Coronary artery (tissue), 2 donors: ENCODE measurements at regions not wholly inside any gene's neighbourhood (a gene's known extent, or its start where the extent isn't known, plus 50 kb on each side); places are given as distances from the start of the nearest gene placed in this dataset.

Experiments used
- DNase-seq: peaks from one replicate; pipeline ENCODE4 v3.0.0-alpha.2; 2017; ENCODE audit warnings: low spot score
- H3K27ac ChIP-seq, 2 donors: fragments of 200-600 bp; sonication (generic); one replicate each; pipeline ENCODE4 v1.5.1; 2016 to 2019
- H3K4me3 ChIP-seq: fragments of 200-600 bp; sonication (generic); 2 replicates; pipeline ENCODE4 v1.5.1; 2016; ENCODE audit warnings: mild to moderate bottlenecking, moderate library complexity
- TF ChIP-seq, protein P1 (sequence below): fragments of 200-600 bp; sonication (generic); IDR thresholded peaks from one replicate; pipeline ENCODE4 v1.5.1; 2019; ENCODE audit warnings: antibody characterized with exemption

DNA sequence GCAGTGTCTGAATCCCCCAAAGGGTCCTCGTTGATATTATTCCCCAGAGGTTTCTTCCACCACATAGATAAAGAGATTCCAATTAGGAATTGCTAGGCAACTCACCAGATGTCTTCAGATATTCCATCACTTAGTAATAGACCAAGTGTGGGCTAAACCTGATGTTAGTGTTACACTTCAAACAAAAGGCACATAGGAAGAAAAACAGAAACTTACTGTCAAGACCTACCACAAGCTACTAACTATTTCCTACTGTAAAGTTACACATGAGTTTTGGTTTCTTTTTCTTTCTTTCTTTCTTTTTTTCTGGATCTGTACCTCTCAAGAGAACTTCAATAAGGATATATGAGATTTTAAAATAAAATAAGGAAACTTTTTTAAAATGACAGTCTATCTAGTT is 879.1 kb upstream of the NEGR1 start:
- TF ChIP-seq, protein P1, sequence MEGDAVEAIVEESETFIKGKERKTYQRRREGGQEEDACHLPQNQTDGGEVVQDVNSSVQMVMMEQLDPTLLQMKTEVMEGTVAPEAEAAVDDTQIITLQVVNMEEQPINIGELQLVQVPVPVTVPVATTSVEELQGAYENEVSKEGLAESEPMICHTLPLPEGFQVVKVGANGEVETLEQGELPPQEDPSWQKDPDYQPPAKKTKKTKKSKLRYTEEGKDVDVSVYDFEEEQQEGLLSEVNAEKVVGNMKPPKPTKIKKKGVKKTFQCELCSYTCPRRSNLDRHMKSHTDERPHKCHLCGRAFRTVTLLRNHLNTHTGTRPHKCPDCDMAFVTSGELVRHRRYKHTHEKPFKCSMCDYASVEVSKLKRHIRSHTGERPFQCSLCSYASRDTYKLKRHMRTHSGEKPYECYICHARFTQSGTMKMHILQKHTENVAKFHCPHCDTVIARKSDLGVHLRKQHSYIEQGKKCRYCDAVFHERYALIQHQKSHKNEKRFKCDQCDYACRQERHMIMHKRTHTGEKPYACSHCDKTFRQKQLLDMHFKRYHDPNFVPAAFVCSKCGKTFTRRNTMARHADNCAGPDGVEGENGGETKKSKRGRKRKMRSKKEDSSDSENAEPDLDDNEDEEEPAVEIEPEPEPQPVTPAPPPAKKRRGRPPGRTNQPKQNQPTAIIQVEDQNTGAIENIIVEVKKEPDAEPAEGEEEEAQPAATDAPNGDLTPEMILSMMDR, result no peak
- DNase-seq, result no peak
- Histone ChIP-seq H3K27ac (no peak overlapping the region), H3K4me3 (no peak overlapping the region)

DNA sequence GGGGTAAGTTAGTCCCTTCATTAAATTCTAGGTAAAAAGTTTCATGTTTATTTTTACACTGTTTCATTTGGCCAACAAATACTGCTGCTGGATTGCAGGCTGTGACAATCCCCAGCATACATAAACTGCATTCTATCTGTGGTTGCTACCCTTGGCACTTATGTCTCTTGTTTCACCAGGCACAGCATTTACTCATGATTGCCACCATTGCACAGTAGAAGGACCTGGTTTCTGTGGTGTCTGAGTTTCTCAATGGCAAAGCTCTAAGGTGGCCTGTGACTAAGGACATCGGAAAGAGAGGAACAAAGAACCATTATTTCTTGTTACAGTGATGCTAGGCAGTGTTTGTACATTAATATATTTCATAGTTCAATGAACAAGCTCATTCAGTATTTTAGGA is 878.4 kb upstream of the NEGR1 start:
- Histone ChIP-seq H3K4me3 (no peak overlapping the region), H3K27ac (no peak overlapping the region)
- no peak for DNase-seq
- TF ChIP-seq, protein P1, result no peak

DNA sequence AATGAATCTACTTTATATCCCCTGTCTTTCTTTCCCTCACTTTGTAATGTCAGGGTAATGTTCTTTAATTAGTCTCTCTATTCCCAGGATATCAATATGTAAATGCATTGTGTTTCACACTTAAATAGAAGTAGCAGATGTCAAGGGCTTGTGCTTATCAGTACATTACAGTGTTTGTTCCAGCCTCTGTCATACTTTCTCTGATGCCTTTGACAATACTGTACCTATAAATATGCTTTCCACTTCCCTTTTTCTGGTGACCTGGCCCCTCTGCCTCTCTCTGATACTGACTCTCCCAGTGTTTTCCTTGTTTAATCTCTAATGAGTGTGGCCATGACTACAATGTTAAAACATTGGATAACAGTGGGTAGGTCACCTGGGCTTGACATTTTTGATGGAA is 862.0 kb upstream of the NEGR1 start:
- H3K4me3 ChIP-seq, result no peak overlapping the region
- DNase-seq, result no peak
- TF ChIP-seq, protein P1, result no peak
- H3K27ac ChIP-seq, result no peak overlapping the region

DNA sequence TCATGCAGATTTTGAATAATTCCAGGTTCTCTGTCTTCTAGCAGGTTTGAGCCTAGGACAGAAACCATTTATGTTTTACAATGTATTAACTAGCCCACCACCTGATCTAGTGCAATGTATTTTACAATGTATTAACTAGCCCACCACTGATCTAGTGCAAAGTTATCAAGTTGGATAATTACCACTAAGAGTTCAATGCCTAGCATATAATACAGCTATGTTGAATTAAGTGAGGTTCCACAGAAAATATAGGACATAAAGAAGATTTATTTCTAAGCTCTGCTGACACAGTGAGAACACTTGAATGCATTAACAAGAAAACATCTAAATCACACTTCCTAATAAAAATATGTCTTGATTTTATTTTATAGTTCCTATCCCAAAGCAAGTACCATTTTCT is 854.6 kb upstream of the NEGR1 start:
- Histone ChIP-seq H3K4me3 (no peak overlapping the region), H3K27ac (no peak overlapping the region)
- DNase-seq, result no peak
- TF ChIP-seq, protein P1, result no peak

DNA sequence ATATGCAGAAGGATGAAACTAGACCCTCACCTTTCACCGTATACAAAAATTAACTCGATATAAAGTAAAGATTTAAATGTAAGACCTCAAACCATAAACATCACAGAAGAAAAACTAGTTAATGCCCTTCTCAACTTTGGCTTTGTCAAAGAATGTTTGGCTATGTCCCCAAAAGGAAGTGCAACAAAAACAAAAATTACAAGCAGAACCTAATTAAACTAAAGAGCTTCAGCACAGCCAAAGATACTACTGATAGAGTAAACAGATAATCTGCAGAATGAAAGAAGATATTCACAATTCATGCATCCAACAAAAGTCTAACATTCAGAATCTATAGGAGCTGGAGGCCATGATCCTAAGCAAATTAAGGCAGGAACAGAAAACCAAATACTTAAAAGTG is 824.6 kb upstream of the NEGR1 start:
- Histone ChIP-seq H3K27ac (no peak overlapping the region), H3K4me3 (no peak overlapping the region)
- TF ChIP-seq, protein P1, result no peak
- DNase-seq, result no peak

DNA sequence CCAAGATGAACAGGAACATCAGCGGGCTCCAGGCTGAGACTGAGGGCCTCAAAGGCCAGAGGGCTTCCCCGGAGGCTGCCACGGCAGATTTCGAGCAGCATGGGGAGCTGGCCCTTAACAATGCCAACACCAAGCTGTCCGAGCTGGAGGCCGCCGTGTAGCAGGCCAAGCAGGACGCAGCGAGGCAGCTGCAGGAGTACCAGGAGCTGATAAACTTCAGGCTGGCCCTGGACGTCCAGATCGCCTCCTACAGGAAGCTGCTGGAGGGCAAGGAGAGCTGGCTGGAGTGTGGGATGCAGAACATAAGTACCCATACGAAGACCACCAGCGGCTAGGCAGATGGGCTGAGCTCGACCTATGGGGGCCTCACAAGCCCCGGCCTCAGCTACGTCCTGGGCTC is 823.4 kb upstream of the NEGR1 start:
- Histone ChIP-seq H3K4me3 (no peak overlapping the region), H3K27ac (no peak overlapping the region)
- TF ChIP-seq, protein P1, result no peak
- DNase-seq, result no peak

DNA sequence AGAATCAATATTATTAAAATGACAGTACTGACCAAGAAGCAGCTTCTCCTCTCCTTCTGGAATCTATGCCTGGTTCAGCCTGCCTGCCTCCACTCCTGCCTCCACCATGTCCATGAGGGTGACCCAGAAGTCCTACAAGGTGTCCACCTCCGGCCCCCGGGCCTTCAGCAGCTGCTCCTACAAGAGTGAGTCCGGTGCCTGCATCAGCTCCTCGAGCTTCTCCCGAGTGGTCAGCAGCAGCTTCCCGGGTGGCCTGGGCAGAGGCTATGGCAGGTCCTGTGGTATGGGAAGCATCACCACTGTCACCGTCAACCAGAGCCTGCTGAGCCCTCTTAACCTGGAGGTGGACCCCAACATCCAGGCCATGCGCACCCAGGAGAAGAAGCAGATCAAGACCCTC is 822.4 kb upstream of the NEGR1 start:
- Histone ChIP-seq H3K27ac (no peak overlapping the region), H3K4me3 (no peak overlapping the region)
- TF ChIP-seq, protein P1, result no peak
- DNase-seq, result no peak
